GM19438 (cell line): ENCODE measurements at regions not wholly inside any gene's neighbourhood (a gene's known extent, or its start where the extent isn't known, plus 50 kb on each side); places are given as distances from the start of the nearest gene placed in this dataset.

Experiments used
- ATAC-seq: cut with Tn5 transposase; IDR thresholded peaks from one replicate; pipeline ENCODE4 v1.9.1; 2021; ENCODE audit warnings: low read depth; ENCODE audit not compliant: unreplicated experiment

- no peak for ATAC-seq
Measured at GRCh38 chr10:60446070-60446833, 56.6 kb upstream of the ANK3 start.

- no peak for ATAC-seq
Measured at GRCh38 chr10:60444494-60445064, 54.9 kb upstream of the ANK3 start.

- no peak for ATAC-seq
Measured at GRCh38 chr10:60443346-60443745, 53.7 kb upstream of the ANK3 start.

GRCh38 chr10:60441515-60441914 lies 51.8 kb upstream of the ANK3 start:
- ATAC-seq = no peak

GRCh38 chr10:60439641-60440040 lies 50.0 kb upstream of the ANK3 start:
- ATAC-seq = no peak
